ENCODE measurements at regions not wholly inside any gene's neighbourhood (a gene's known extent, or its start where the extent isn't known, plus 50 kb on each side); places are given as distances from the start of the nearest gene placed in this dataset.

DNA sequence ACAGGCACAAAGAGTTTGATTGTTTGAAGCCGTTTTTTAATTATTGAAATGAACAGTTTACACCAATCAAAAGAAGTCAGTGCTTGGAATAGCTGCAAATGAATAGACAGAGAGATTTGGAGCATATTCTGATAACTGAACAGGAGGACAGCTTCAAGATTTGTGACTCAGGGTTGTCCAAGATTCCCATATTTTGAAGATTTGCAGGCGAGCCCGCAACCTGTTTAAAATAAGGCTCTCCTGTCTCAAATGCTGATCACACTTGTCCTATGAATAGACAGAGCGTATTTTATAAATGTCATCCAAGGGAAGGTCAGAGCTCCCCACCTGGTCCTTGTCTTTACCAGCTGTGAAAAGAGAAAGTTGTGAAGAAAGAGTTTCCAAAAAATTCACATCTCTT, 198.7 kb downstream of the RNF144A start:
- no peak overlapping the region for H3K4me3 ChIP-seq
- DNase-seq: no peak
- H3K4me1 ChIP-seq: no peaks in the 10 kb centered on the region
- peaks cover 0 to 3% (median 0%) of the 10 kb centered on the region in 3 donors for H3K9me3 ChIP-seq
- intact Hi-C loops (cut with DNase I): no loop called here
- no peaks in the 10 kb centered on the region for H3K27me3 ChIP-seq
- WGBS, 2 donors: 81 to 84% methylated on average over 4 of the region's 4 CpGs
- no peak for TF ChIP-seq POLR2A (IDR thresholded peaks at IDR 0.05)
- TF ChIP-seq CTCF (IDR thresholded peaks at IDR 0.05): no peak
- H3K36me3 ChIP-seq: no peaks in the 10 kb centered on the region
- no peak overlapping the region for H3K27ac ChIP-seq

GRCh38 chr2:7116511-7116910, 199.3 kb downstream of the RNF144A start:
- H3K27ac ChIP-seq: no peak overlapping the region
- no peaks in the 10 kb centered on the region for H3K4me1 ChIP-seq
- DNase-seq: no peak
- intact Hi-C loops (cut with DNase I): no loop called here
- H3K4me3 ChIP-seq: no peak overlapping the region
- peaks cover 0 to 3% (median 0%) of the 10 kb centered on the region in 3 donors for H3K9me3 ChIP-seq
- whole genome bisulfite sequencing, 2 donors: 79 to 90% methylated on average over 2 of the region's 2 CpGs
- H3K27me3 ChIP-seq: no peaks in the 10 kb centered on the region
- TF ChIP-seq POLR2A (IDR thresholded peaks at IDR 0.05) (no peak), CTCF (IDR thresholded peaks at IDR 0.05) (no peak)
- no peaks in the 10 kb centered on the region for H3K36me3 ChIP-seq

DNA sequence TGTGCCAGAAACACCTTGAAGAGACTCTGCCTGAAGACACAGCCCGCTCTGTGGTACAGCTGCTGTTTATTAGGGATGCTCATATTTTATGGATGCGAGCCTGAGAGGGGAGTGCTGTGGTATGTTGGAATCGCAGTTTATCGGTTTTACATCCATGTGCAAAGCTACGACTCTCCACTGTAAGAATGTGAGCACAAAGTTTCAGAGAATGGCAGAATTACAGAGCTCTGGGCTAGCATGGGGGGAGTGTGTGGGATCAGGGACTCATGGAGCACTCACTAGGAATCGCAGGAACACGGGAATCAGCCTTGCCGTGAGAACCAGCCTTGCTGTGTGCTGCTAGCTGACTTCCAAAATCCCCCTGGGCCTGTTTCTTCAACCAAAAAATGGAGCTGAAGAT, 199.9 kb downstream of the RNF144A start:
- Histone ChIP-seq H3K27ac (no peak overlapping the region), H3K9me3 (peaks cover 0 to 3% (median 0%) of the 10 kb centered on the region in 3 donors), H3K27me3 (no peaks in the 10 kb centered on the region), H3K36me3 (no peaks in the 10 kb centered on the region), H3K4me1 (no peaks in the 10 kb centered on the region), H3K4me3 (no peak overlapping the region)
- intact Hi-C loops (cut with DNase I): no loop called here
- 88 to 89% methylated on average over 8 of the region's 8 CpGs for WGBS, 2 donors
- no peak for DNase-seq
- no peak for TF ChIP-seq CTCF (IDR thresholded peaks at IDR 0.05)

DNA sequence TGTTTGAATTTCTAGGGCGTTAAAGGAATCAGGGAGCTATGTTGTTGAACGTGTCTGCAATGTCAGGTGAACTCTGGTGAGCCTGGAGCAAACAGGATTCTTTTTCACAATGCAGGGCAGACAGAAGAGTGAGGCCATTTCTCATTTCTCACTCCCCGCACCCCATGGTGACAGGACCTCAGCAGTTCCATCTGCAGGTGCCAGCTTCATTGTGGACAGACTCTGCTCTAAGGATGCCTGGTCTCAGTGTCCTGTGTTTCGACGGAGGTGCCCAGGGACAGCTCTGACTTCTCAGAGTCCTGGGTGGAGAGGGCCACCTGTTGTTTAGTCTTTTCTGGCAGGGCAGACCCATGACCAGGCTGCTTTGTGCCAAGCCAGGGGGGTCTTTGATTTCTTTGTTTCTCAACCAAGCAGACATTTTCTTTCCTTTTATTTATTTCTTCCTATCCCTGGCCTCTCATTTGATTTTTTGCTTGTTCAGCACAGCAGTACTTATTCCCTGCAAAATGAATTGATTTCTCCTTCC, 201.5 kb downstream of the RNF144A start:
- Histone ChIP-seq H3K36me3 (no peaks in the 10 kb centered on the region), H3K9me3 (peaks cover 0 to 3% (median 0%) of the 10 kb centered on the region in 3 donors), H3K4me3 (no peak overlapping the region), H3K27ac (no peak overlapping the region), H3K4me1 (no peaks in the 10 kb centered on the region), H3K27me3 (no peaks in the 10 kb centered on the region)
- no peak for TF ChIP-seq POLR2A (IDR thresholded peaks at IDR 0.05)
- TF ChIP-seq CTCF (IDR thresholded peaks at IDR 0.05): no peak
- 70 to 79% methylated on average over 3 to 5 of the region's 5 CpGs for whole genome bisulfite sequencing, 2 donors
- intact Hi-C loops (cut with DNase I): no loop called here
- no peak for DNase-seq

DNA sequence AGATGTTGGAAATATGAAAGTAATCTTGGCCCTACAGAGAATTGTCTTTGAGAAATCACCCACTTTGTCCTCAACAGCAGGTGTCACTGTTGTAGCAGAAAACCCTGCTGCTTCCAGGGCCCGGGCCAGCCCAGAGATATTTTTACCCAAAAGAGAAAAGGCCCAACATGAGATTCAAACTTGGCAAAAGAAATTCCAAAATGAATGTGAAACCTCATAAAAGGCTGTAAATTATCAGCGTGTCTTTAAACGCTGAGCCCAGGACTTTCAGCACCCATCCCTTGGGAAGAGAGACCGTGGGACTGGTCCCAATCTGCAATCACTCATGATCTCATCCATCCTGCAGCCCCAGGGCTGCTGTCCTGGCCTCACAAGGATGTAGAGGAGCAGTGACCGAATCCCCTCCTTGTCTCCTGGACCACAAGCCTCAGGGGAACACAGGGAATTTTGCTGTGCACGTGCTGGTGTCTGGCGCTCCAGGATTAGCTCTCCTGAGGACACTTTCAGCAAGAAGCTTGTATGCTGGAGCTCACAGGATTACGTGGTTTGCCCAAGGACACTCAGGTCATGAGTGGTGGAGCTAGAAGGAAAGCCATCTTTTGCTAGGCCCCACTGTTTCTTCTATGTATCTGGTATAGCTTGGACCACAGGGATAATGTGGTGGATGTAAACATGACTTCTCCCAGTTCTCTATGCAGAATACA, 202.1 kb downstream of the RNF144A start:
- TF ChIP-seq CTCF (IDR thresholded peaks at IDR 0.05): peak in 3 of 6 experiments; percentile 21 to 48 (median 24)
- no peak for TF ChIP-seq POLR2A (IDR thresholded peaks at IDR 0.05)
- Histone ChIP-seq H3K4me1 (no peaks in the 10 kb centered on the region), H3K36me3 (no peaks in the 10 kb centered on the region), H3K27me3 (no peaks in the 10 kb centered on the region), H3K27ac (no peak overlapping the region), H3K4me3 (no peak overlapping the region), H3K9me3 (no peaks in the 10 kb centered on the region)
- no peak for DNase-seq
- WGBS, 2 donors: 45 to 58% methylated on average over 3 to 8 of the region's 8 CpGs
- intact Hi-C loops (cut with DNase I): no loop called here
